Activated T-cell treated with anti-CD3 and anti-CD28 coated beads, Interleukin-2, amount 50 U/mL, for 48 hours (primary cell): ENCODE measurements at regions not wholly inside any gene's neighbourhood (a gene's known extent, or its start where the extent isn't known, plus 50 kb on each side); places are given as distances from the start of the nearest gene placed in this dataset.

Experiments
- DNase-seq, 2 experiments: peaks; one replicate each; pipeline ENCODE4 v3.0.0-alpha.2; 2020

DNA sequence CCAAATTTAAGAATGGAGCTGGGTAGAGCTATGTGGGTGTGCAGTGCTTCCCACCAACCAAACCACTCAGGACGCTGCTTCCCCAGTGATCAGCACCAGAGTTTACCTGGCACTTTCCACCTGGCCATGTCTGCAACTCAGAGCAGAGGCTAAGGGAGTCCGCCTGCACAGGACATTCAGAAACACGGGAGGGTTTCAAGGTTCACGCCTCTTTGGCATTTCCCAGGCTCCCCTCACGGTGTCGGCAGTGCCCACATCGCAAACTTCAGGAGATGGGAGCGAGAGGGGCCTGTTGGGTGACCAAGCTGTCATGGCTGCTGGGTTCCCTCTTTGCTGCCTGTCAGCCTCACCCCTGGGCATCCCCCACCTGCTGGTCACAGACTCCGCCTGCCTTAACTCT lies 161.5 kb downstream of the NXNL2 start:
- DNase-seq: no peak

DNA sequence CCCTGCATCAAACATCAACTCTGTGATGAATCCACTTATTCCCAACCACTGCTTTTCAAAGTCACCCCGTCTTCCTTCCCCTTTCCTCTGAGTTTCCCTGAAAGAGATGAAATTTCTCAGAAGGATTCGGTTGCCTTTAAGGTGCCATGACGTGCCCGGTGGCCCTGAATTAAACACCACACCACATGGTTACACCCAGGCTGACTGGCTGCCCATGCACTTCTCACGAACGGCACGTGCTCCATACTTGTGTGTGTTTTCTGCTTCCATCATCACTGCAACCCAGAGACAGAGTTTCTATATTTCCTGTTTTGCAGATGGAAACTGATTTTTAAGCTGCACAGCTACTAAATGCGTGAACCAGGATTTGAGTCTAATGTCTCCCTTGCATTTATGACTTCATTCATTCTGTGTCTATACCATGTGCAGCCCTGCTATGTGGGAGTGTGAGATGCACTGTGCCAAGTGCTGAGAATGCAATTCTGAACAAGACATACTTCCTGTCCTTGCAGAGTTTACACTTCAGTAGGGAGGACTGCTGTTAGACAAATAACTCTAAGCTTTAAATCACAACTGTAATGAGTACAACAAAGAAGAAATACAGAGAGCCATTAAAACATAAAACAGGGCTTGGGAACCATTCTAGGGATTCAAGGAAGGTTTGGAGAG lies 162.9 kb downstream of the NXNL2 start:
- DNase-seq: no peak

DNA sequence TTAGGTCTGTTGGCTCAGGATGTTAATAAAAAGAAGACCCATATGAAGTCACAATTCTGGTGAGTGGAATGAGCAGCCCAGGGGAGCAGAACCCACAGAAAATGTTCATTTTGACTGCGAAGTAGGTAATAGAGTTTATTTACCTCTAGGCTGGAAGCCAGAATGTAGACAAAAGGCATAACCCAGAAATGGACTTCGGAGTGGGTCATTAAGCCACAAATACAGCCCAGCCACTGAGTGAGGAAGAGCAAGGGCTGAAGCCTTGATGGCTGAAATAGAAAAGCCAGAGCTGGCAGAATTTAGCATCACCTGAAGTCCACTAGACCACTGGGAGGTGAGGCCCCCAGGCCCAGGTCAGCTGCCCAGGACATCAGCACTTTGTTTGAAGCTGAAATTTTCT lies 168.0 kb downstream of the NXNL2 start:
- DNase-seq: no peak

DNA sequence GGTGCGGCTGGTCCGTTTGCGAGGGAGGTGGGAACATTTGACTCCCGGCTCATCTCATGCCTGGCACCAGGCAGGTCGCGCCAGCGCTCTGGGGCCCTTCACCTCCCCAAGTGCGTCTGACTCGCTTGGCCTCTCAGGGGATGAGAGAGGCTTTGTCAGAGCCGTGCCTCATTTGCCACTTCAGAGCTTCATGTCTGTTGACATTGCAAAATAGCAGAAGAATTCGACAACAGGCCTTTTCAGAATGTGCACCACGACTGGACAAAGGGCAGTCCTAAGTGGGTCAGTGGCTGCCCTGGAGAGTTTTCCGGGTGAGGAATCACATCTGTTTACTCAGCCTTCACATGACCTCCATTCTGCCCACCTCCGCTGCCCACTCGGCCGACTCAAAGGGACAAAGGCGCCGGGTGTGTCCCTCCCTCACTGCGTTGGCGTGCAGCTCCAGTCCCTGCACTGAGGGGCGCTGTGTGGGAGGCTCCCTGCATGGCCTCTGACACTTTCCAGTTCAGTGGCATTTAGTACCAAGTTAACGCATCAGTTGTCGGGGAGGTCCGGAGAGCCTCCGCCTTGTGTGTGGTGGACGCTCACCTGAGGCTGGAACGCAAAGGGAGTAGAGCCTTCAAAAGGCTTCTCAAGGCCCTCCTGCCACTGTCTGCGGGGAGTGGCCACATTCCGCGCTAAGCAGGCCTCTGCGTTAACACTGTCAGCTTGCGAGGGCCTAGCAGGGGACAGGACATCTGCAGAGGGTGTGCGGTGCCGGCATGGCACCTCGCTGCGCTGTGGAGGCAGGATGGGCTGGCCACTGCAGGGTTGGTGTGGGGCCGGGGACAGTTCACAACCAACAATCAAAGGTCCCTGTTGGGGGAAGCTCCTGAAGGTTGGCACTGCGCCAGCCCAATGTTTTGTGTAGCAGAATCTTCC lies 171.5 kb downstream of the NXNL2 start:
- DNase-seq: no peak

DNA sequence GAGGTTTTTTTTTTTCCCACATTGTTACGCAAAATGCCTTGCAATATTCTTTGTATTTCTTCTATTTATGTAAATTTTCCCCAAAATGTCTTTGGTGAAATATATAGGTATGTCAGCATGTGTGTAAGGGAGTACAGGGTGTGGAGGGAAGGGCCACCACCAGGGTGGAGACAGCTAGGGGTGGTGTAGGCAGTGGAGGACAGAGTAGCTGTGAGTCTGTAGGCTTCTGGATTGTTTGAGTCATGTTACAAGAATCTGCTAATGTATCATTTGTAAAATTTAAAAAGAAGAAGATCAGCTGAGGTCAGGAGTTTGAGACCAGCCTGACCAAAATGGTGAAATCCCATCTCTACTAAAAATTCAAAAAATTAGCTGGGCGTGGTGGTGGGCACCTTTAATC lies 175.5 kb downstream of the NXNL2 start:
- no peak for DNase-seq

DNA sequence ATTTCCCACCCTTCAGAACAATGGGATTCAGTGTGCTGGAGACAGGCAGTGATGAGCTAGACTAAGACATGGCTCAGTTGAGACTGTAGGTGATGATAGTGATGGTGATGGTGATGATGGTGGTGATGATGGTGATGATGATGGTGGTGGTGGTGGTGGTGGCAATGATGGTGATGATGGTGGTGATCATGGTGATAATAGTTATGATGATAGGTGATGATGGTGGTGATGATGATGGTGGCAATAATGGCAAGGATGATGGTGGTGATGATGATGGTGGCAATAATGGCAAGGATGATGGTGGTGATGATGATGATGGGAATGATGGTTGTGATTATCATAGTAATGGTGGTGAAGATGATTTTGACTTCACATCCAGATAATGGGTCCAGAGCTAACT lies 176.7 kb downstream of the NXNL2 start:
- no peak for DNase-seq

DNA sequence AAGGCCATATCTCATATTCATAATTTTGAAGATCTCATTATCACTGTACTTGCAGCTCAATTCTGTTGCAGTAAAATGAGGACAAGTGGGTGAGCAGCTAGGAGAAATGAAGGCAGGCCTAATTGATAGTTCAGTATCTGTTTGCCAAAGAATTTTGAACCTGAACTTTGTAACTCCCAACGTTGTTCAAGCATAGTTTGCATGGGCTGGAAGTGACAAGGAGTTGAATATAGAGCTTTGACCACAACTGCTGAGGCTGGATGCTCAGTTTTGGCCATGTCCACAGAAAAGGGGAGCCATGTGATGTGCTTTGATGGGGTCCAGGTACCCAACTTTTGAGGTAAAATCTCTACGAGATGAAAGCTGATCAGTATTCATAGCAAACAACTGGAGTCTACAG lies 177.5 kb downstream of the NXNL2 start:
- no peak for DNase-seq

DNA sequence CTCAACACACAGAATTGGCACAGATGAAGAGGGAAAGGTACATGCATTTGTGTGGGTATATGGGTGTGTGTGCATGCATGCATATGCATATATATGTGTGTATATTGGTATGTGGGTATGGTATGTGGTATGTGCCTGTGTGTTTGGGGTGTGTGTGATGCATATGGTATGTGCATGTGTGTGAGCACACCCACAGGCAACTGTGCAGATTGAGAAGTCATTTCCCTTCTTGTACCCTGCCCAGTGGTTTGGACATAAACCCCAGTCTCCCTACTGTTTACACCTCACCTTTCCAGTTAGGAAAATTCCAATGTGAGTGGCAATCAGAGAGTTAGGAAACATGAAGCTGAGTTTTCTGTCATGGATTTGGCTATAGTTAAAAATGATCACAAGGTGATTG lies 178.0 kb downstream of the NXNL2 start:
- DNase-seq: no peak

DNA sequence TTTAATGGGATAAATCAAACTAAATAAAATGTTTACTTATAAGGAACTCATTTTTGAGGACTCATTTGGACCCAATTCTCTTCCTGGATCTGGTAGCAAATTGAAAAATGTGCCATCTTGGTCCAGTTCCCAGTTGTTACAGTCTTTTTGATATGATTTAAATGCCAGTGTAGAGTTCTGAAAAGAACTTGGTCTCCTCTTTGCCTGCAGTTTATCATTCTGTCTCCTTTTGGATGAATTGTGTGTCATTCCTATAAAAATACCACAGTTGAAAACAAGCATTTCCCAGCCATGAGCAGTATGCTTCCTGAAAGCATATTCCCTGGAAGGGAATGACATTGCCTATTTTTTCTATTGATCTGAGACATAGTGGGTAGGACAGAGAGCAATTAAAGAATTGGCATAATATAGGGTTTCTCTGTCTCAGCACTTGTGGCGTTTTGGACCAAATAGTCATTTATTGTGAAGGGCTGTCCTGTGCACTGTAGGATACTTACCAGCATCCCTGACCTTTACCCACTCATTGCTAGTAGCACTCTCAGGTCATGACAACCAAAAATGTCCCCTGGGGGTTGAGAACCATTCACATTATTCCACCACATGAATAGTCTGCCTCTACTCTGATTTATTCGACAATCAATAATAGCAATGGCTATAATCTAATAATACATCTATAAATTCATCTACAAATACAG lies 181.8 kb downstream of the NXNL2 start:
- DNase-seq: no peak

DNA sequence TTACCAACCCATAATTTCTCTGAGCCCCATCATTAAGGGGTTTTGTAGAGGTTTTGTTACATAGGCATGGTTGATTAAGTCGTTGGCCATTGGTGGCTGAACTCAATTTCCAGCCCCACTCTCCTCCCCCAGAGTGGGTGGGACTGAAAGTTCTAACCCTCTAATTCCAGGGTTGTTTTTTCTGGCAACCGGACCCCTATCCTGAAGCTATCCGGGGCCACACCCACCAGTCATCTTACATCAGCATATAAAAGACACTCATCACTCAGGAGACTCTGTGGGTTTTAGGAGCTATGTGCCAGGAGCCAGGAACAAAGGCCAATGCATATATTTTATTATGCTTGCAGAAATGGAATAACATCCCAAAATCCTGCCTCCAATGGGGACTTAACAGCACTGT lies 186.0 kb downstream of the NXNL2 start:
- DNase-seq: no peak

DNA sequence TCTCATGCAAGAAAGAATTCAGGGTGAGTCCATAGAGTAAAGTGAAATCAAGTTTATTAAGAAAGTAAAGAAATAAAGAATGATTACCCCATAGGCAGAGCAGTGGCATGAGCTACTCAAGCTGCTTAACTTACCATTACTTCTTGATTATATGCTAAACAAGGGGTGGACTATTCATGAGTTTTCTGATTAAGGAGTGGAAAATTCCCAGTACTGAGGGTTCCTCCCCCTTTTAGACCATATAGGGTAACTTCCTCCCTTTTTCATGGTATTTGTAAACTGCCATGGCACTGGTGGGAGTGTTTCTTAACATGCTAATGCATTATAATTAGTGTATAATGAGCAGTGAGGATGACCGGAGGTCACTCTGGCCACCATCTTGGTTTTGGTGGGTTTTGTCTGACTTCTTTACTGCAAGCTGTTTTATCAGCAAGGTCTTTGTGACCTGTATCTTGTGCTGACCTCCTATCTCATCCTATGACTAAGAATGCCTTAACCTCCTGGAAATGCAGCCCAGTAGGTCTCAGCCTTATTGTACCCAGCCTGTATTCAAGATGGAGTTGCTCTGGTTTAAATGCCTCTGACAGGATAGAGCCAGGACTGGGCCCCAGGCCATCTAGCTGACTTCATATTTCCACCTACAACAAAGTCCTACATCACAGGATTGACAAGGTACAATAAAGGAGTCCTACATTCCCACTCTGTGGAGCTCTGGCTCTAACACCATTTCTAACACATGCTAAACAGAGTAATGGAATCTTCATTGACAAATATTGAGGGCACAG lies 186.7 kb downstream of the NXNL2 start:
- no peak for DNase-seq

DNA sequence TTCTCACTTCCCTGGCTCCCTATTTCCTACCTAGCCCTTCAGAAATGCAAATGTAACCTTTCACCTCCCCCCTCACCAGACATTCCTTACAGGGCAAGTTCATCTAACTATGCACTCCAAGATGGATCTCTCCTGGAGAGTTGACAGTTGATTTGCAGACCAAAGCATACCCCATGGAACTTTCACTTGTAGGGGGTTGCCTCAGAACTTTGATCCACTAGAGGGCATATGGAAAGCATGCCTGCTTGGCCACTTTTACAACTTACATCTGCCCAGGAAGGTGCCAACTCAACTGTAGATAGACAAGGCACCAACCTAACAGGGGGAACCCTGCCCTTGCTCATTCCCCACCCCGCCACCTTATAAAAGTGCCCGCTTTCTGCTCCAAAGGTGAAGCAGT lies 187.8 kb downstream of the NXNL2 start:
- no peak for DNase-seq

DNA sequence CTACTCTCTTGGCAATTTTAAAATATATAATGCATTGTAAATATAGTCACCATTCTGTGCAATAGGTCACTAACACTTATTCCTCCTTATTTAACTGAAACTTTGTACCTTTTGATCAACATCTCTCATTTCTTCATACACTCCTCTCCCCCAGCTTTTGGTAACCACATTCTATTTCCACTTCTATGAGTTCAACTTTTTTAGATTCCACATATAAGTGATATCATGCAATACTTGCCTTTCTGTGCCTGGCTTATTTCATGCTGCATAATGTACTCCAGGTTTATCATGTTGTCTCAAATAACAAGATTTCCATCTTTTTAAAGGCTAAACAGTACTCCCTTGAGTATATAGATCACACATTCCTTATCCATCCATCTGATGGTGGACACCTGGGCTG lies 188.8 kb downstream of the NXNL2 start:
- no peak for DNase-seq

DNA sequence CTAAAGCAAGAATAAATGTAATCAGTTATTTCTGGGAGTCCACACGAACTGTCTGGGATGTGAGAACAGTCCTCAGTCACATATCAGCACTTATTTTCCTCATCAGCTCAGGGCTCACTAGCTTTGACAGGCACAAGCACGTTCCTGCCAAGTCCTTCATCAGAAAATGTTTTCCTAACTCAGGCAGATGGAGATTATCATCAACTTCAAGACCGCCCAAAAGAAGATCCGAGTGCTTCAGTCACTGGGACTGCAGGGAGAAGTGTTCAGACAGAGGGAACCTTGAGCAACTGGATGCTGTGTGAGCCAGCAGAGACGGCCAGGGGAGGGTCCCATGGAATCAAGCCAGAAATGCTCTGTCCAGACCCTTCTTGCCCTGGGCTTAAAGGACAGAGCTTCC lies 189.4 kb downstream of the NXNL2 start:
- no peak for DNase-seq

DNA sequence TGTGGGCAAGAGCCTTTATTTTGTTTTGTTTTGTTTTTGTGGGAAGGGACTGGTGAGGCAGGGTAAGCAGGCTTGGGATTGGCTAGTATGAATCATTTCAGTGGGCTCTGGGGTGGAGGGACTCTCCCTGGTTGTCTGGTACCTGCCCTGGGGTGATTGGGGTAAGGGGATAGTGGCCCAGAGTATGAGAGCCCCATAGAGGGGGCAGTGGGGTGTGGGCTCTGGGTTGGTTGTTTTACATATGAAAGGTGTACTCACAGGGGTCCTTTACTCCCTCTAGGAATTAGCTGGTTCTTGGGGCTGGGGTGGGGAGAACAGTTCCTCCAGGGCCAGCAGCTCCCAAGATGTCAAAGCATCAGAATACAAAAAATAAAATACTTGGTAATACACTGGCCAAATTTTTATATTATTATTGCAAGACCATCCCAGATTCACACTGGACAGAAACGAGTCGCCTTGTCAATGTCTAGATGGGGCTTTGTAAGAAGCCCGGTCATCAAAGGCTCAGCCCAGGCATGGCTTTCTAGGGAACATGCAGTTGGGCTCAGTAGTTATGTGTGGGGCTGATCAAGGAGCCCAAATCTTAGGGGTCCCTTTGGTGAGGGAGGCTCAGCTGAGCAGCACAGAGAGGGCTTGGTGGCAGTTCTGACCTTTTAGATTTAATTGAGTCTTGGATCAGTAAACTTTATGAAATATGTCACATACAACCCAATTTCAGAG lies 190.5 kb downstream of the NXNL2 start:
- DNase-seq: no peak

DNA sequence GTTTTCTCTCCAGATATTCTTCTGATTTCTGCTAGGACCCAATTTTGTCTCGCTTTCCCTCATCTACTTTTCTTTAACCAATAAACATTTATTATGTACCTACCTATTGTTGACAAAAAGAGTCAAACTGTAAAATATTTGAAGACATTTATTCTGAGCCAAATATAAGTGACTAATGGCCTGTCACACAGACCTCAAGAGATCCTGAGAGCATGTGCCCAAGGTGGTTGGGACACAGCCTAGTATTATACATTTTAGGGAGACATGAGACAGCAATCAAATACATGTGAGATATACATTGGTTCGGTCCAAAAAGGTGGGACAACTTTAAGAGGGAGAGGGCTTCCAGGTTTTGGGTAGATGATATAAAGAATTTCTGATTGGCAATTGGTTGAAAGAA lies 191.8 kb downstream of the NXNL2 start:
- no peak for DNase-seq

DNA sequence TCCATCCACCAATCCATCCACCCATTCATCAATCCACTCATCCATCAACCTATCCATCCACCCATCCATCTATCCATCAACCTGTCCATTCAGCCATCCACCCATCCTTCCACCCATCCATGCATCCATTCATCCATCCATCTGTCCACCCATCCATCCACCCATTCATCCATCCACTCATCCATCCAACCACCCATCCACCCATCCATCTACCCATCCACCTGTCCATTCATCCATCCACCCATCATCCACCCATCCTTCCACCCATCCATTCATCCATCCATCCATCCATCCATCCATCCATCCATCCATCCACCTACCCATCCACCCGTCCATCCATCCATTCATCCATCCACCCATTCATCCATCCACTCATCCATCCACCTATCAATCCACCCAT lies 195.8 kb downstream of the NXNL2 start:
- DNase-seq: no peak

DNA sequence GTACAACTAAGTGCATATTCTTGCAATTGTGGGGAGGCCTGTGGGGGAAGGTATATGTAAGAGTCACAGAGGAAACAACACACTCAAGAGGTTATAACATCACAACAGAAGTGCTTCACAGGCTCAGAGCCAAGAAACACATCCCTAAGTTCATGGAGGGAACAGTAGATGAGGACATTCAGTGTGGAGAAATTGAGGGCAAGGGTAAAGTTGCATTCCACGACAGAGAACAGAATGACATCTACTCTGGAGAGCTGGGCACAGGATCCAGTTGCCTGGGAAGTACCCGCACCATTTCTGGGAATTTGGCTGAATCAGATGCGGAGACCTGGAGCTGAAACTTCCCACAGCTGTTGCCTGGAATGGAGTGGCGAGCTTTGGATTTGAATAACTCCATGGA lies 197.2 kb downstream of the NXNL2 start:
- no peak for DNase-seq

DNA sequence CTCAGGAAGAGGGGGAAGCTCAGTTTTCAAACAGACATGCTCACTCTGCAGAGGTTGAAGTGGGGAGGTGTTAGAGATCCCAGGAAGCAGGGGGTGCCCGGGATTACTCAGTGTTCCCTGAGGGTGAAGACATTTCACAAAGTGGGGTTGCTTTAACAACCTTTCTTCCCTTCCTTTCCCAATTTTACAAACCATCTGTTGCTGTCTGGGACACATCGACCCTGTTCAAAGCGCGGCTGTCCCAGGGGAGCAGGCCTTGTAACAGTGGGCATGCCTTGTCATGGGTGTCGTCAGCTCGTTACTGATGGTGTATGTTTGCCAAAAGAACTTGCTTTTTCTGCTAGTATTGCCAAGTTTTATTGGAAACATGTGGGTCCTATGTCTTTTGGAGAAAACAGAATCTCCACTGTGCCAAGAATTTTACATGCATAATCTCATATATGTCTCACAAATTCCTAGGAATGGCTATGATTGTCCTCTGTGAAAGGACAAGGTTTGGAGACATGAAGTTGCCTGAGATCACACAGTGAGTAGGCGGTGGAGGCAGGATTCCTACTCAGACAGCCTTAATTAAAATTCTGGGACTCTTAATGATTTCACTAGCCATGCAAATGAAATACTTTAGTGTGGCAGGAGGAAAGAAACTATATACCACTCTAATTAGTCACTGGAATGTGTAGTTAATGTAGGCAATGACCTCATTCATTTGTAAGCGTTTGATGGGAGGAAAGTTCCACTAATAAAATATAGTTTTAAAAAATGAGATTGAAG lies 198.9 kb downstream of the NXNL2 start:
- no peak for DNase-seq

DNA sequence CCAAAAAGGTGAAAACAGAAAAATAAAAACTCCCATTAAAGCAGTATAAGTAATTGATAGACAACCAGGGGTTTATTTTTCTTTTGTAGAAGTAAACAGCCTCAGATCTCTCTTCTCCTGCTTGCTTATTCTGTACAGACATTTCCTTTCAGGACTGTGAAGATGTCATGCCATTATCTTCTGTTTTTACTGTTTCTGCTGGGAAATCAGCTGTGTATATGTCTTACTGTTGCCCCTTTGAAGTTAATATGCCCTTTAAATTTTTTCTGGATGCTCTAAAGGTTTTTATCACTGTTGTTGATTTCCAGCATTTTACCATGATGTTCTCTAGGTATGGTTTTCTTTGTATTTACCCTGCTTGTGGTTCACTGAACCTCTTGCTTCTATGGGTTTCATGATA lies 199.5 kb downstream of the NXNL2 start:
- no peak for DNase-seq

DNA sequence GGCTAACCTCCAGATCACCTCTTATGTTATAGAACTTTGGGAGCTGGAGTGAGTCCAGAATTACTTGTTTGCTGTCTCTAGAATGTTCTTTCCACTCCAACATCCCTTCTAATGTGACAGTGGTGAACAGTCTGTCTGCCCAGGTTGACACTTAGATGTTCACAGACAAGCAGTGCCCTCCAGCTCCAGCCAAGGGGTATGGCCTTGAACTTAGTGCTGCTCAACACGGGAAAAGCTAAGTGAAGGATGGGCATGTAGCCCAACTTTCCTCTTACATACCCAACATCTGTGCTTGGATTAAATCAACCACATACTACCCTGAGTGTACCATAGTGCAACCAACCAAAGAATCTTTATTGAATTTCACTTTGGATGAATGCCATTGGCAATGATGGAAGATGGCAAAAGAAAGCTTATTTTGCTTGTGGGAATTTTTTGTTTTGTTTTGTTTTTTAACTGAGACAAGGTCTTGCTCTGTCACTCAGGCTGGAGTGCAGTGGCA lies 201.2 kb downstream of the NXNL2 start:
- DNase-seq: no peak
